ENCODE measurements at regions not wholly inside any gene's neighbourhood (a gene's known extent, or its start where the extent isn't known, plus 50 kb on each side); places are given as distances from the start of the nearest gene placed in this dataset.

GRCh38 chr2:56465491-56465890, 281.7 kb downstream of the CCDC85A start:
- H3K4me3 ChIP-seq (ENCODE audit: low read depth, low read length), result no peak overlapping the region
- no peak for TF ChIP-seq CTCF (IDR thresholded peaks at IDR 0.05; ENCODE audit: low read depth, low read length)
- TF ChIP-seq, protein P1, sequence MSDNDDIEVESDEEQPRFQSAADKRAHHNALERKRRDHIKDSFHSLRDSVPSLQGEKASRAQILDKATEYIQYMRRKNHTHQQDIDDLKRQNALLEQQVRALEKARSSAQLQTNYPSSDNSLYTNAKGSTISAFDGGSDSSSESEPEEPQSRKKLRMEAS (IDR thresholded peaks at IDR 0.05; ENCODE audit: low read depth, low read length), result no peak
- no peak for TF ChIP-seq MYC (IDR thresholded peaks at IDR 0.05; ENCODE audit: low read depth, low read length)
- no peak for DNase-seq (ENCODE audit: low read depth)

DNA sequence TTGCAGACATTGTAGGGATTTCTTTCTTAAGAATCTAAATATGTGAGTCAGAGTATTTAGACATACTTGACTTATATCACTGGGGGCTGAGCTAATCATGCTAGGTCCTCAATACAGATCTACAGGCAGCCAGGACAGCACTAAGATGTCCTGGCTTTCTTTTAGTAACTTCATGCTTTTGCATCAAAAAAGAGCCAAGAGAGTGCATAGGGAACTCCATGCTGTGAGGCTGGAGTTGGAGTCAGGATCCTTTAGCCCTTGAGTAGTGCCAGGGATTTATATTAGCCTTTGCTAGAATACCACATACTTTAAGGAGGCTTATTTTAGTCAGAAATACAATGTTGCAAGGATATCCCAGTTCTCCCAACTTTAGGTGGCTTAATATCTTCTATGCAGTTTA, 289.7 kb downstream of the CCDC85A start:
- no peak for DNase-seq (ENCODE audit: low read depth)
- TF ChIP-seq CTCF (IDR thresholded peaks at IDR 0.05; ENCODE audit: low read depth, low read length) (no peak), POLR2A (IDR thresholded peaks at IDR 0.05; ENCODE audit: extremely low read depth, insufficient read length) (no peak), MYC (IDR thresholded peaks at IDR 0.05; ENCODE audit: low read depth, low read length) (no peak)
- TF ChIP-seq, protein P1 (IDR thresholded peaks at IDR 0.05; ENCODE audit: low read depth, low read length), result no peak
- no peak overlapping the region for H3K4me3 ChIP-seq (ENCODE audit: low read depth, low read length)

GRCh38 chr2:56474412-56475158, 290.8 kb downstream of the CCDC85A start:
- H3K4me3 ChIP-seq (ENCODE audit: low read depth, low read length), result no peak overlapping the region
- TF ChIP-seq POLR2A (IDR thresholded peaks at IDR 0.05; ENCODE audit: extremely low read depth, insufficient read length) (no peak), MYC (IDR thresholded peaks at IDR 0.05; ENCODE audit: low read depth, low read length) (no peak), CTCF (IDR thresholded peaks at IDR 0.05; ENCODE audit: low read depth, low read length) (no peak)
- TF ChIP-seq, protein P1 (IDR thresholded peaks at IDR 0.05; ENCODE audit: low read depth, low read length), result no peak
- no peak for DNase-seq (ENCODE audit: low read depth)

DNA sequence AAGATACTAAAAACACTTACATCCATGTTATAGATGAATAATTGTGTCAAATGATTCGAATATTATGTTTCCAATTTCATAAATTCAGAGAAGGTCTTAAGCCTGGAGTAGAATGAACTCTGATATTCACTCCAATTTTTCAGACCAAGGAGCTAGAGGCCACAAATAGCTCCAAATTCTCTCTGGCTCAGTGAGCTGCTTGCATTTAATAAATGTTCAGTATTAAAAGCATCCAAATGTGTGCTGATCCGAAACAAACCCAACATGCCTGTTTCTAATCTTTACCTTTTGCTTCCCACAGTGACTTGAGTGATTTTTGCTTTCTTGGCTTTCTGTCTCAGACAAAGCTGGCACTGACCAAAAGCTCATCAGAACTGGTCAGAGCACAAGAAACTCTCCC, 291.4 kb downstream of the CCDC85A start:
- TF ChIP-seq MYC (IDR thresholded peaks at IDR 0.05; ENCODE audit: low read depth, low read length) (no peak), CTCF (IDR thresholded peaks at IDR 0.05; ENCODE audit: low read depth, low read length) (no peak), POLR2A (IDR thresholded peaks at IDR 0.05; ENCODE audit: extremely low read depth, insufficient read length) (no peak)
- TF ChIP-seq, protein P1 (IDR thresholded peaks at IDR 0.05; ENCODE audit: low read depth, low read length), result no peak
- no peak overlapping the region for H3K4me3 ChIP-seq (ENCODE audit: low read depth, low read length)

DNA sequence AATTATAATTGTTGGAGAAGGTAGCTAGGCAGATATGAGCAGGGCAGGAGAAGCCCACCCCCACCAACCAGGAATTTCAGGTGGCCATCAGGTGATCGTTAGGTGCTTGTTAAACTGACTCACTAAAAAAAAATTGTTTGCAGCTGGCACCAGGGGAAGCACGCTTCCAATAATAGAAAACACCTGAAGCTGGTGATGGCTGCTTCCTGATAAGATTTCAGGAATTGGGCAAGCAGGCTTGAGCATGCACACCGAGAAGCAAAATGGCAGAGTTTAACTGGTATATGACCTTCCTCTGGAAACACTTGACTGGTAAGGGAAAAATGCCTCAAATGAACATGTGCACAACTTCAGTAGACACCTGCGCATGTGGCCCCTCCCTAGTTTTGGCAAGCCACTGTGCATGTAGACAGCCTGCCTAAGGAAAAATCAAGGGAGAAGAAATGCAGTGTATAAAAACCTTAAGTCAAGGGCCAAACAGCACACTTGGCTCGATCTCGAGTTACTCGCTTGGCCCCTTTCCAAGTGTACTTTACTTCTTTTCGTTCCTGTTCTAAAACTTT, 292.8 kb downstream of the CCDC85A start:
- no peak for DNase-seq (ENCODE audit: low read depth)
- TF ChIP-seq CTCF (IDR thresholded peaks at IDR 0.05; ENCODE audit: low read depth, low read length) (no peak), POLR2A (IDR thresholded peaks at IDR 0.05; ENCODE audit: extremely low read depth, insufficient read length) (no peak), MYC (IDR thresholded peaks at IDR 0.05; ENCODE audit: low read depth, low read length) (no peak)
- TF ChIP-seq, protein P1 (IDR thresholded peaks at IDR 0.05; ENCODE audit: low read depth, low read length), result no peak
- H3K4me3 ChIP-seq (ENCODE audit: low read depth, low read length), result no peak overlapping the region

More for the DNA sequence above, 291.4 kb downstream of the CCDC85A start:
- DNase-seq (ENCODE audit: low read depth), result no peak

Measured in NB4 (cell line).